ENCODE measurements at regions not wholly inside any gene's neighbourhood (a gene's known extent, or its start where the extent isn't known, plus 50 kb on each side); places are given as distances from the start of the nearest gene placed in this dataset.

DNA sequence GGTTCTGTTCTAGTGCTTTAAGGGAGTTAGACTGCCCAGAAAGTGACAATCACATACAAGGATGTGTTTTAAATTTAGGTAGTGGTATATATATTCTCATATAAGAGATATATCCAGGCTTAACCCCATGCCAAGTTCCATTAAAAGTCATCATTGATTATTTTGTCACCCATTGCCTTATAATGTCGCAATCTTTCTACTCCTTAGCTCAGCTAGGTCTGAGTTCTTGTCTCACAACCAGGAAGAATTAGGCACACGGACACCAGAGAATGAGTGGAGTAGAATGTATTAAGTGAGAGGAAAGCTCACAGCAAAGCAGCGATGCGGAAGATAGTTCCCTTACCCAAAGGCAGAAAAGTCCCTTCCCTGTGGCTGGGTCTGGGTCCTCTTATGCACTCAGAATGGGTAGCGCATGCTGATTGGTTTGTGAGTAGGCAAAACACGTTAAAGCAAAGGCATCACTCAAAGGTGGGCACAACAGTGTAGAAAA, 197.2 kb upstream of the AHR start:
- no peak overlapping the region for H3K27ac Mint-ChIP-seq
- H3K9me3 Mint-ChIP-seq: peaks cover 5% of the 10 kb centered on the region
- DNase-seq (ENCODE audit: extremely low spot score, unreplicated experiment): no peak
- H3K27me3 Mint-ChIP-seq: no peaks in the 10 kb centered on the region
- H3K36me3 Mint-ChIP-seq: no peaks in the 10 kb centered on the region
- TF ChIP-seq CTCF (conservative IDR thresholded peaks at IDR 0.05): no peak
- no peak overlapping the region for H3K4me3 Mint-ChIP-seq
- H3K4me1 Mint-ChIP-seq (ENCODE audit: unreplicated experiment): no peaks in the 10 kb centered on the region

GRCh38 chr7:17103170-17103569, 195.3 kb upstream of the AHR start:
- H3K9me3 Mint-ChIP-seq: peaks cover 5% of the 10 kb centered on the region
- H3K36me3 Mint-ChIP-seq: no peaks in the 10 kb centered on the region
- H3K4me3 Mint-ChIP-seq: no peak overlapping the region
- no peaks in the 10 kb centered on the region for H3K27me3 Mint-ChIP-seq
- TF ChIP-seq CTCF (conservative IDR thresholded peaks at IDR 0.05): no peak
- DNase-seq (ENCODE audit: extremely low spot score, unreplicated experiment): no peak
- no peaks in the 10 kb centered on the region for H3K4me1 Mint-ChIP-seq (ENCODE audit: unreplicated experiment)
- H3K27ac Mint-ChIP-seq: no peak overlapping the region

DNA sequence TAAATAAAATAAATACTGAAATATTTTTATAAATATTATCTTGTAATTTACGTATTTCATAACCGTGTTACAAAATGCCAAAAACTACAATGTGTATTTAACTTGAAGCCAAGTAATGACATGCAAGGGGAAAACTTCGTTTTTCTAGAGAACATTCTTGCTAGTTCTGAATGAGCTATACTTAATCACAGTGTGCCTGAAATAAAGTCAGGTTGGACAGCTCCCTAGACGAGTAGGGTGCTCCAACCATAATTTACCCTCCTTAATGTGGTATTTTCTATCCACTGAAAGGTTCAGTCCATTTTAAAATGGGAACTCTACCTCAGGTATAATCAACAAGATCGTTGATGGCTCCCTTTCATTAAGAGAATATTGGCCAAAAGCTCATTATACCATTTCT, 194.5 kb upstream of the AHR start:
- no peak for DNase-seq (ENCODE audit: extremely low spot score, unreplicated experiment)
- peaks cover 5% of the 10 kb centered on the region for H3K9me3 Mint-ChIP-seq
- no peak overlapping the region for H3K4me3 Mint-ChIP-seq
- H3K27me3 Mint-ChIP-seq: no peaks in the 10 kb centered on the region
- H3K27ac Mint-ChIP-seq: no peak overlapping the region
- no peak for TF ChIP-seq CTCF (conservative IDR thresholded peaks at IDR 0.05)
- H3K4me1 Mint-ChIP-seq (ENCODE audit: unreplicated experiment): no peaks in the 10 kb centered on the region
- H3K36me3 Mint-ChIP-seq: no peaks in the 10 kb centered on the region

GRCh38 chr7:17104419-17104818, 194.0 kb upstream of the AHR start:
- no peak overlapping the region for H3K4me3 Mint-ChIP-seq
- peaks cover 5% of the 10 kb centered on the region for H3K9me3 Mint-ChIP-seq
- no peaks in the 10 kb centered on the region for H3K27me3 Mint-ChIP-seq
- DNase-seq (ENCODE audit: extremely low spot score, unreplicated experiment): no peak
- no peak for TF ChIP-seq CTCF (conservative IDR thresholded peaks at IDR 0.05)
- H3K36me3 Mint-ChIP-seq: no peaks in the 10 kb centered on the region
- H3K27ac Mint-ChIP-seq: no peak overlapping the region
- no peaks in the 10 kb centered on the region for H3K4me1 Mint-ChIP-seq (ENCODE audit: unreplicated experiment)

GRCh38 chr7:17105701-17106100, 192.8 kb upstream of the AHR start:
- TF ChIP-seq CTCF (conservative IDR thresholded peaks at IDR 0.05): no peak
- DNase-seq (ENCODE audit: extremely low spot score, unreplicated experiment): no peak
- H3K9me3 Mint-ChIP-seq: peaks cover 5% of the 10 kb centered on the region
- H3K4me1 Mint-ChIP-seq (ENCODE audit: unreplicated experiment): no peaks in the 10 kb centered on the region
- no peak overlapping the region for H3K27ac Mint-ChIP-seq
- no peak overlapping the region for H3K4me3 Mint-ChIP-seq
- no peaks in the 10 kb centered on the region for H3K36me3 Mint-ChIP-seq
- no peaks in the 10 kb centered on the region for H3K27me3 Mint-ChIP-seq

DNA sequence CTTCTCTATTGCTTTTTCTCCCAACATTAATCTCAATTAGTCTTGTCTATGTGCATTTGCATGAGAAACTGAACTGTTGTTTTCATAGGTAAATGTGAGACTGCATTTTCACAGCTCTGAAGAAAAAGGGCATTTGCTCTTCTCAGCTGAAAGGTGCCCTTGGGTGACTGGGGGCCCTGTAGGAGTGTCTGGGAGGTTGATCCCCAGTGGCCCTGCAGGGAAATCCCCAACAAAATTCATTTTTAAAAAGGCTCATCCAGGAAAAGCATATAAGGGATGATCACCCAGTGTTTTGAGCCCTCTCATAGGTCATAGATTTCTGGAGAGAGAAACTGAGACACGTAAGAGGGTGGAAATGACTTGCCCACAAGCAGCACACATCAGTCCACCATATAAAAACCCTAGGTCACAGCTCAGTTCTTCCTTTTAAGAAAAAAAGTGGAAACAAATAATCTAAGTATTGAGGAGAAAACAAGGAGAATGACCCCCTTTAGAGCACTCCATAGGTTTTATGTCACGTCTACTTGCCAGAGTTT, 190.3 kb upstream of the AHR start:
- H3K36me3 Mint-ChIP-seq: no peaks in the 10 kb centered on the region
- H3K4me1 Mint-ChIP-seq (ENCODE audit: unreplicated experiment): no peaks in the 10 kb centered on the region
- H3K27me3 Mint-ChIP-seq: no peaks in the 10 kb centered on the region
- no peak for DNase-seq (ENCODE audit: extremely low spot score, unreplicated experiment)
- H3K9me3 Mint-ChIP-seq: no peaks in the 10 kb centered on the region
- H3K4me3 Mint-ChIP-seq: no peak overlapping the region
- no peak for TF ChIP-seq CTCF (conservative IDR thresholded peaks at IDR 0.05)
- H3K27ac Mint-ChIP-seq: no peak overlapping the region
